ENCODE measurements at regions not wholly inside any gene's neighbourhood (a gene's known extent, or its start where the extent isn't known, plus 50 kb on each side); places are given as distances from the start of the nearest gene placed in this dataset.
"Not testable (repeated sequence)": the region's sequence is repeated elsewhere in the genome, so short reads cannot be mapped to it uniquely, and the experiment has no call there.

GRCh38 chr12:95358111-95359083 lies 115.6 kb upstream of the METAP2 start:
- Mint-ChIP-seq H3K4me3 (ENCODE audit: low read depth) (no peak overlapping the region), H3K27ac (no peak overlapping the region), H3K4me1 (ENCODE audit: low read depth) (peaks cover 2% of the 10 kb centered on the region), H3K36me3 (ENCODE audit: insufficient read depth) (no peaks in the 10 kb centered on the region), H3K9me3 (ENCODE audit: low read depth) (peaks cover 6% of the 10 kb centered on the region), H3K27me3 (no peaks in the 10 kb centered on the region)
- no peak for DNase-seq (ENCODE audit: low spot score, unreplicated experiment)
- no peak for TF ChIP-seq CTCF (IDR thresholded peaks at IDR 0.05; ENCODE audit: unreplicated experiment)

GRCh38 chr12:95365912-95366311 lies 108.0 kb upstream of the METAP2 start:
- Mint-ChIP-seq H3K4me1 (ENCODE audit: low read depth) (no peaks in the 10 kb centered on the region), H3K36me3 (ENCODE audit: insufficient read depth) (no peaks in the 10 kb centered on the region), H3K27ac (no peak overlapping the region), H3K27me3 (no peaks in the 10 kb centered on the region), H3K9me3 (ENCODE audit: low read depth) (no peaks in the 10 kb centered on the region), H3K4me3 (ENCODE audit: low read depth) (no peak overlapping the region)
- no peak for DNase-seq (ENCODE audit: low spot score, unreplicated experiment)
- no peak for TF ChIP-seq CTCF (IDR thresholded peaks at IDR 0.05; ENCODE audit: unreplicated experiment)

GRCh38 chr12:95368931-95369330 lies 105.0 kb upstream of the METAP2 start:
- Mint-ChIP-seq H3K9me3 (ENCODE audit: low read depth) (no peaks in the 10 kb centered on the region), H3K4me1 (ENCODE audit: low read depth) (no peaks in the 10 kb centered on the region), H3K27me3 (no peaks in the 10 kb centered on the region), H3K4me3 (ENCODE audit: low read depth) (no peak overlapping the region), H3K36me3 (ENCODE audit: insufficient read depth) (no peaks in the 10 kb centered on the region), H3K27ac (no peak overlapping the region)
- DNase-seq (ENCODE audit: low spot score, unreplicated experiment): no peak
- no peak for TF ChIP-seq CTCF (IDR thresholded peaks at IDR 0.05; ENCODE audit: unreplicated experiment)

GRCh38 chr12:95371571-95371970 lies 102.4 kb upstream of the METAP2 start:
- no peaks in the 10 kb centered on the region for H3K9me3 Mint-ChIP-seq (ENCODE audit: low read depth)
- no peaks in the 10 kb centered on the region for H3K27me3 Mint-ChIP-seq
- H3K27ac Mint-ChIP-seq: no peak overlapping the region
- DNase-seq (ENCODE audit: low spot score, unreplicated experiment): no peak
- H3K4me3 Mint-ChIP-seq (ENCODE audit: low read depth): no peak overlapping the region
- H3K4me1 Mint-ChIP-seq (ENCODE audit: low read depth): no peaks in the 10 kb centered on the region
- no peaks in the 10 kb centered on the region for H3K36me3 Mint-ChIP-seq (ENCODE audit: insufficient read depth)
- no peak for TF ChIP-seq CTCF (IDR thresholded peaks at IDR 0.05; ENCODE audit: unreplicated experiment)

GRCh38 chr12:95379481-95379880 lies 94.5 kb upstream of the METAP2 start:
- not testable (repeated sequence) for H3K27me3 Mint-ChIP-seq; H3K4me3 Mint-ChIP-seq (ENCODE audit: low read depth); H3K4me1 Mint-ChIP-seq (ENCODE audit: low read depth); H3K9me3 Mint-ChIP-seq (ENCODE audit: low read depth); DNase-seq (ENCODE audit: low spot score, unreplicated experiment); H3K36me3 Mint-ChIP-seq (ENCODE audit: insufficient read depth); H3K27ac Mint-ChIP-seq

GRCh38 chr12:95380334-95380733 lies 93.6 kb upstream of the METAP2 start:
- H3K4me1 Mint-ChIP-seq (ENCODE audit: low read depth); H3K27ac Mint-ChIP-seq; H3K4me3 Mint-ChIP-seq (ENCODE audit: low read depth); H3K9me3 Mint-ChIP-seq (ENCODE audit: low read depth); H3K27me3 Mint-ChIP-seq; H3K36me3 Mint-ChIP-seq (ENCODE audit: insufficient read depth); DNase-seq (ENCODE audit: low spot score, unreplicated experiment): not testable (repeated sequence)
